ENCODE measurements at regions not wholly inside any gene's neighbourhood (a gene's known extent, or its start where the extent isn't known, plus 50 kb on each side); places are given as distances from the start of the nearest gene placed in this dataset.
A peak's percentile ranks its signal among the peaks of the same experiment; 100 is the strongest.
"Not testable (repeated sequence)": the region's sequence is repeated elsewhere in the genome, so short reads cannot be mapped to it uniquely, and the experiment has no call there.

- H3K27ac Mint-ChIP-seq: no peak overlapping the region
Measured at GRCh38 chr12:131323879-131324278, 370.2 kb downstream of the ADGRD1 start.

GRCh38 chr12:131327521-131328488, 374.1 kb downstream of the ADGRD1 start:
- Mint-ChIP-seq H3K4me1 (no peaks in the 10 kb centered on the region), H3K27me3 (peaks cover 0 to 4% of the 10 kb centered on the region in 2 donors), H3K36me3 (no peaks in the 10 kb centered on the region), H3K9me3 (peaks cover 0 to 2% (median 0%) of the 10 kb centered on the region in 8 donors), H3K27ac (no peak overlapping the region), H3K4me3 (no peak overlapping the region)
- Histone ChIP-seq H3K27me3 (ENCODE audit: insufficient read depth, low read length) (no peaks in the 10 kb centered on the region), H3K27ac (ENCODE audit: low read depth, low read length) (no peak overlapping the region), H3K4me3 (ENCODE audit: low read length in 2 of 2) (no peak overlapping the region), H3K36me3 (ENCODE audit: insufficient read depth, low read length) (no peaks in the 10 kb centered on the region), H3K9me3 (ENCODE audit: control insufficient read depth in 1 of 2, low read length in 2 of 2) (no peaks in the 10 kb centered on the region), H3K4me1 (ENCODE audit: insufficient read depth, low read length) (no peaks in the 10 kb centered on the region)
- ChIA-PET CTCF (ENCODE audit: partially characterized antibody) (no interaction called here), POLR2A (ENCODE audit: partially characterized antibody) (no interaction called here)
- DNase-seq: peak in 1 of 5 donors; percentile 2
- intact Hi-C loops (cut with micrococcal nuclease): no loop called here

More at GRCh38 chr12:131323879-131324278, 370.2 kb downstream of the ADGRD1 start:
- H3K27me3 Mint-ChIP-seq: peaks cover 0 to 3% of the 10 kb centered on the region in 2 donors
- no peaks in the 10 kb centered on the region for H3K36me3 Mint-ChIP-seq
- DNase-seq: no peak
- no peak overlapping the region for H3K4me3 Mint-ChIP-seq
- H3K27ac ChIP-seq (ENCODE audit: low read depth, low read length): no peak overlapping the region
- H3K36me3 ChIP-seq (ENCODE audit: insufficient read depth, low read length): no peaks in the 10 kb centered on the region
- intact Hi-C loops (cut with micrococcal nuclease): no loop called here
- H3K4me1 Mint-ChIP-seq: no peaks in the 10 kb centered on the region
- H3K9me3 Mint-ChIP-seq: peaks cover 0 to 10% (median 6%) of the 10 kb centered on the region in 8 donors
- H3K4me1 ChIP-seq (ENCODE audit: insufficient read depth, low read length): no peaks in the 10 kb centered on the region
- H3K9me3 ChIP-seq (ENCODE audit: control insufficient read depth in 1 of 2, low read length in 2 of 2): no peaks in the 10 kb centered on the region
- H3K27me3 ChIP-seq (ENCODE audit: insufficient read depth, low read length): no peaks in the 10 kb centered on the region
- ChIA-PET POLR2A (ENCODE audit: partially characterized antibody) (no interaction called here), CTCF (ENCODE audit: partially characterized antibody) (no interaction called here)
- H3K4me3 ChIP-seq (ENCODE audit: low read length in 2 of 2): no peak overlapping the region

GRCh38 chr12:131328861-131329845, 375.4 kb downstream of the ADGRD1 start:
- CTCF ChIA-PET (ENCODE audit: partially characterized antibody); intact Hi-C loops (cut with micrococcal nuclease); H3K4me1 ChIP-seq (ENCODE audit: insufficient read depth, low read length); H3K36me3 ChIP-seq (ENCODE audit: insufficient read depth, low read length); H3K9me3 ChIP-seq (ENCODE audit: control insufficient read depth in 1 of 2, low read length in 2 of 2); H3K36me3 Mint-ChIP-seq; H3K27me3 Mint-ChIP-seq; POLR2A ChIA-PET (ENCODE audit: partially characterized antibody); H3K27ac ChIP-seq (ENCODE audit: low read depth, low read length); H3K27me3 ChIP-seq (ENCODE audit: insufficient read depth, low read length); H3K9me3 Mint-ChIP-seq; H3K4me1 Mint-ChIP-seq; DNase-seq; H3K4me3 Mint-ChIP-seq; H3K27ac Mint-ChIP-seq; H3K4me3 ChIP-seq (ENCODE audit: low read length in 2 of 2): not testable (repeated sequence)

GRCh38 chr12:131330106-131330815, 376.6 kb downstream of the ADGRD1 start:
- ChIA-PET CTCF (ENCODE audit: partially characterized antibody) (no interaction called here), POLR2A (ENCODE audit: partially characterized antibody) (no interaction called here)
- H3K4me1 ChIP-seq (ENCODE audit: insufficient read depth, low read length): no peaks in the 10 kb centered on the region
- peaks cover 0 to 4% of the 10 kb centered on the region in 2 donors for H3K27me3 Mint-ChIP-seq
- no peaks in the 10 kb centered on the region for H3K27me3 ChIP-seq (ENCODE audit: insufficient read depth, low read length)
- H3K4me3 Mint-ChIP-seq: no peak overlapping the region
- no peak for DNase-seq
- H3K9me3 ChIP-seq (ENCODE audit: control insufficient read depth in 1 of 2, low read length in 2 of 2): no peaks in the 10 kb centered on the region
- no peak overlapping the region for H3K27ac ChIP-seq (ENCODE audit: low read depth, low read length)
- peaks cover 0 to 2% (median 0%) of the 10 kb centered on the region in 8 donors for H3K9me3 Mint-ChIP-seq
- no peak overlapping the region for H3K4me3 ChIP-seq (ENCODE audit: low read length in 2 of 2)
- H3K4me1 Mint-ChIP-seq: no peaks in the 10 kb centered on the region
- no peak overlapping the region for H3K27ac Mint-ChIP-seq
- intact Hi-C loops (cut with micrococcal nuclease): no loop called here
- no peaks in the 10 kb centered on the region for H3K36me3 Mint-ChIP-seq
- H3K36me3 ChIP-seq (ENCODE audit: insufficient read depth, low read length): no peaks in the 10 kb centered on the region

GRCh38 chr12:131331148-131331750, 377.5 kb downstream of the ADGRD1 start:
- ChIA-PET CTCF (ENCODE audit: partially characterized antibody) (no interaction called here), POLR2A (ENCODE audit: partially characterized antibody) (no interaction called here)
- DNase-seq: no peak
- H3K4me3 Mint-ChIP-seq: no peak overlapping the region
- Histone ChIP-seq H3K27ac (ENCODE audit: low read depth, low read length) (no peak overlapping the region), H3K4me3 (ENCODE audit: low read length in 2 of 2) (no peak overlapping the region), H3K4me1 (ENCODE audit: insufficient read depth, low read length) (no peaks in the 10 kb centered on the region), H3K9me3 (ENCODE audit: control insufficient read depth in 1 of 2, low read length in 2 of 2) (no peaks in the 10 kb centered on the region), H3K36me3 (ENCODE audit: insufficient read depth, low read length) (no peaks in the 10 kb centered on the region), H3K27me3 (ENCODE audit: insufficient read depth, low read length) (no peaks in the 10 kb centered on the region)
- intact Hi-C loops (cut with micrococcal nuclease): no loop called here
- H3K27ac Mint-ChIP-seq: no peak overlapping the region
- H3K9me3 Mint-ChIP-seq: peaks cover 0 to 2% (median 0%) of the 10 kb centered on the region in 8 donors
- no peaks in the 10 kb centered on the region for H3K36me3 Mint-ChIP-seq
- peaks cover 0 to 4% of the 10 kb centered on the region in 2 donors for H3K27me3 Mint-ChIP-seq
- H3K4me1 Mint-ChIP-seq: no peaks in the 10 kb centered on the region

- Histone ChIP-seq H3K27me3 (ENCODE audit: insufficient read depth, low read length) (no peaks in the 10 kb centered on the region), H3K27ac (ENCODE audit: low read depth, low read length) (no peak overlapping the region), H3K36me3 (ENCODE audit: insufficient read depth, low read length) (no peaks in the 10 kb centered on the region), H3K9me3 (ENCODE audit: control insufficient read depth in 1 of 2, low read length in 2 of 2) (no peaks in the 10 kb centered on the region), H3K4me1 (ENCODE audit: insufficient read depth, low read length) (no peaks in the 10 kb centered on the region), H3K4me3 (ENCODE audit: low read length in 2 of 2) (no peak overlapping the region)
- no peak for DNase-seq
- peaks cover 0 to 2% of the 10 kb centered on the region in 2 donors for H3K27me3 Mint-ChIP-seq
- H3K9me3 Mint-ChIP-seq: peaks cover 0 to 2% (median 0%) of the 10 kb centered on the region in 8 donors
- H3K27ac Mint-ChIP-seq: peak overlapping the region in 1 of 7 donors; percentile 42
- no peaks in the 10 kb centered on the region for H3K36me3 Mint-ChIP-seq
- ChIA-PET CTCF (ENCODE audit: partially characterized antibody) (no interaction called here), POLR2A (ENCODE audit: partially characterized antibody) (no interaction called here)
- intact Hi-C loops (cut with micrococcal nuclease): no loop called here
- no peaks in the 10 kb centered on the region for H3K4me1 Mint-ChIP-seq
- H3K4me3 Mint-ChIP-seq: no peak overlapping the region
Measured at GRCh38 chr12:131332224-131332623, 378.5 kb downstream of the ADGRD1 start.

Data from CD4-positive, alpha-beta memory T cell (primary cell).